ENCODE measurements at regions not wholly inside any gene's neighbourhood (a gene's known extent, or its start where the extent isn't known, plus 50 kb on each side); places are given as distances from the start of the nearest gene placed in this dataset.

DNA sequence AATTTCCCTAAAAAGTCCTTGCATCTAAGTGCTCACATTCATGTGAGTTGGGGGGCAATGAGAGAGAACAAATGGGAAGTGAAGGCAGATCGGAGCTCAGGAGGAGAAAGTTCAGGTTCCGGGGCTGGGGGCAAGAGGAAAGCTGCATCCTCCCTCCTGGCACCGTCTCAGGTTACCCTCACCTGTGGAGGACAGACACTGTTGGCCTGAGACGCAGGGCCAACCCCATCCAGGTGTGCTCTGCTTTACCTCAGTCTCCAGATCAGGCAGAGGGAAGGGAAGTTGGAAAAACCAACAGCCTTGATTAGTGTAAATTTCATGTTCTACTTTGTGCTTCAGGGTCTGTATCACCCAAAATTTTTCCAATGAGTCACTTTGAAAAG lies 146.9 kb downstream of the TRIM29 start:
- H3K9ac ChIP-seq (ENCODE audit: low read depth, low read length), result no peak overlapping the region
- no peak overlapping the region for H2AK5ac ChIP-seq (ENCODE audit: low read depth, low read length)
- dilution Hi-C loops (cut with HindIII; ENCODE audit: low sequenced_read_pairs, unreplicated experiment), result no loop called here

More for the DNA sequence above, 146.9 kb downstream of the TRIM29 start:
- DNase-seq, result no peak
- H3K9me1 ChIP-seq (ENCODE audit: insufficient read depth, low read length), result no peaks in the 10 kb centered on the region
- H4K5ac ChIP-seq (ENCODE audit: low read depth, low read length), result no peak overlapping the region
- H2AFZ ChIP-seq (replicated peaks; ENCODE audit: low read length, poor library complexity), result peak overlapping the region; percentile 48
- no peak overlapping the region for H2BK15ac ChIP-seq (ENCODE audit: low read depth, low read length)
- H3K4me2 ChIP-seq (ENCODE audit: low read depth, low read length), result no peak overlapping the region
- H2BK5ac ChIP-seq (ENCODE audit: low read depth, low read length, poor library complexity, severe bottlenecking), result no peak overlapping the region
- no peaks in the 10 kb centered on the region for H3K9me3 ChIP-seq (ENCODE audit: control insufficient read depth, insufficient read depth, low read length)
- TF ChIP-seq NFE2L2 (IDR thresholded peaks at IDR 0.05; ENCODE audit: low read depth, low read length) (no peak), FOS (IDR thresholded peaks at IDR 0.05; ENCODE audit: low read depth, low read length) (no peak), POLR2A (IDR thresholded peaks at IDR 0.05; ENCODE audit: low read depth, low read length) (no peak)
- TF ChIP-seq, protein P1, sequence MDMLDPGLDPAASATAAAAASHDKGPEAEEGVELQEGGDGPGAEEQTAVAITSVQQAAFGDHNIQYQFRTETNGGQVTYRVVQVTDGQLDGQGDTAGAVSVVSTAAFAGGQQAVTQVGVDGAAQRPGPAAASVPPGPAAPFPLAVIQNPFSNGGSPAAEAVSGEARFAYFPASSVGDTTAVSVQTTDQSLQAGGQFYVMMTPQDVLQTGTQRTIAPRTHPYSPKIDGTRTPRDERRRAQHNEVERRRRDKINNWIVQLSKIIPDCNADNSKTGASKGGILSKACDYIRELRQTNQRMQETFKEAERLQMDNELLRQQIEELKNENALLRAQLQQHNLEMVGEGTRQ (IDR thresholded peaks at IDR 0.05; ENCODE audit: low read depth, low read length), result no peak
- TF ChIP-seq, protein P2, sequence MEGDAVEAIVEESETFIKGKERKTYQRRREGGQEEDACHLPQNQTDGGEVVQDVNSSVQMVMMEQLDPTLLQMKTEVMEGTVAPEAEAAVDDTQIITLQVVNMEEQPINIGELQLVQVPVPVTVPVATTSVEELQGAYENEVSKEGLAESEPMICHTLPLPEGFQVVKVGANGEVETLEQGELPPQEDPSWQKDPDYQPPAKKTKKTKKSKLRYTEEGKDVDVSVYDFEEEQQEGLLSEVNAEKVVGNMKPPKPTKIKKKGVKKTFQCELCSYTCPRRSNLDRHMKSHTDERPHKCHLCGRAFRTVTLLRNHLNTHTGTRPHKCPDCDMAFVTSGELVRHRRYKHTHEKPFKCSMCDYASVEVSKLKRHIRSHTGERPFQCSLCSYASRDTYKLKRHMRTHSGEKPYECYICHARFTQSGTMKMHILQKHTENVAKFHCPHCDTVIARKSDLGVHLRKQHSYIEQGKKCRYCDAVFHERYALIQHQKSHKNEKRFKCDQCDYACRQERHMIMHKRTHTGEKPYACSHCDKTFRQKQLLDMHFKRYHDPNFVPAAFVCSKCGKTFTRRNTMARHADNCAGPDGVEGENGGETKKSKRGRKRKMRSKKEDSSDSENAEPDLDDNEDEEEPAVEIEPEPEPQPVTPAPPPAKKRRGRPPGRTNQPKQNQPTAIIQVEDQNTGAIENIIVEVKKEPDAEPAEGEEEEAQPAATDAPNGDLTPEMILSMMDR (conservative IDR thresholded peaks at IDR 0.05; ENCODE audit: low read depth, low read length), result no peak
- TF ChIP-seq, protein P3, sequence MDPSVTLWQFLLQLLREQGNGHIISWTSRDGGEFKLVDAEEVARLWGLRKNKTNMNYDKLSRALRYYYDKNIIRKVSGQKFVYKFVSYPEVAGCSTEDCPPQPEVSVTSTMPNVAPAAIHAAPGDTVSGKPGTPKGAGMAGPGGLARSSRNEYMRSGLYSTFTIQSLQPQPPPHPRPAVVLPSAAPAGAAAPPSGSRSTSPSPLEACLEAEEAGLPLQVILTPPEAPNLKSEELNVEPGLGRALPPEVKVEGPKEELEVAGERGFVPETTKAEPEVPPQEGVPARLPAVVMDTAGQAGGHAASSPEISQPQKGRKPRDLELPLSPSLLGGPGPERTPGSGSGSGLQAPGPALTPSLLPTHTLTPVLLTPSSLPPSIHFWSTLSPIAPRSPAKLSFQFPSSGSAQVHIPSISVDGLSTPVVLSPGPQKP (IDR thresholded peaks at IDR 0.05; ENCODE audit: borderline replicate concordance, low read depth, low read length), result no peak
- no peaks in the 10 kb centered on the region for H3K4me1 ChIP-seq (ENCODE audit: control insufficient read depth, insufficient read depth, low read length)
- no peak for ATAC-seq (ENCODE audit: low read depth)
- WGBS, 2 experiments (ENCODE audit: extremely low coverage in 2 of 2, insufficient read length in 1 of 2), result 33% methylated on average over 1 of the region's 4 CpGs; no CpG with 5 or more reads in 1 of the 2 experiments
- no peak overlapping the region for H2BK120ac ChIP-seq (ENCODE audit: low read depth, low read length)
- no peaks in the 10 kb centered on the region for H3K36me3 ChIP-seq (ENCODE audit: control insufficient read depth, insufficient read depth, low read length)
- H3K4me3 ChIP-seq (ENCODE audit: insufficient read depth, low read depth, low read length), result no peak overlapping the region
- no peak overlapping the region for H3K27ac ChIP-seq (ENCODE audit: insufficient read depth, low read length)
- peaks cover 24% of the 10 kb centered on the region for H3K27me3 ChIP-seq (ENCODE audit: control insufficient read depth, insufficient read depth, low read length)
- ChIA-PET POLR2A (ENCODE audit: unreplicated experiment) (no interaction called here), CTCF (interaction anchor here (0.6 kb wide), 1 partner anchor 31 kb away, joined by 3 read pairs; no protein-coding TSS in a partner anchor)
- intact Hi-C loops (cut with micrococcal nuclease) (no loop called here), in situ Hi-C loops (cut with MboI; ENCODE audit: low sequenced_read_pairs) (no loop called here)
- H3K4ac ChIP-seq (ENCODE audit: low read depth, low read length), result no peak overlapping the region
- H3K56ac ChIP-seq (ENCODE audit: extremely low read depth, insufficient read depth, low read length), result no peak overlapping the region
- no peak overlapping the region for H4K8ac ChIP-seq (ENCODE audit: low read depth in 2 of 2, low read length in 2 of 2)
- no peak overlapping the region for H4K91ac ChIP-seq (ENCODE audit: insufficient read depth, low read depth, low read length)
- no peaks in the 10 kb centered on the region for H4K20me1 ChIP-seq (ENCODE audit: insufficient read depth, low read length)
- H2BK20ac ChIP-seq (ENCODE audit: low read depth, low read length), result no peak overlapping the region
- no peak overlapping the region for H3K23ac ChIP-seq (ENCODE audit: low read depth, low read length)
- no peak overlapping the region for H2AK9ac ChIP-seq (replicated peaks; ENCODE audit: low read depth, low read length, poor library complexity)
- H3K14ac ChIP-seq (replicated peaks; ENCODE audit: low read depth, low read length), result no peak overlapping the region
- no peaks in the 10 kb centered on the region for H3K79me1 ChIP-seq (ENCODE audit: low read depth in 1 of 2, low read length in 2 of 2)
- no TSS peak for BruUV-seq (replicated peaks)
- no peak overlapping the region for H3K18ac ChIP-seq (ENCODE audit: low read depth, low read length)

Measured in IMR-90 (cell line).